T1000 (cell line): ENCODE measurements at regions not wholly inside any gene's neighbourhood (a gene's known extent, or its start where the extent isn't known, plus 50 kb on each side); places are given as distances from the start of the nearest gene placed in this dataset.

Source experiments
- DNase-seq: peaks from one replicate; lab custom pipeline; 2025; ENCODE audit warnings: mixed read lengths; lab: John Stamatoyannopoulos, UW

- DNase-seq: no peak
Observed at GRCh38 chr2:157933160-157933920, 57.2 kb upstream of the ACVR1 start.

GRCh38 chr2:157932480-157933159 lies 56.5 kb upstream of the ACVR1 start:
- DNase-seq: no peak

- DNase-seq: no peak
Observed at GRCh38 chr2:157931542-157931941, 55.4 kb upstream of the ACVR1 start.

GRCh38 chr2:157930728-157931127 lies 54.6 kb upstream of the ACVR1 start:
- DNase-seq: no peak

GRCh38 chr2:157929871-157930667 lies 53.9 kb upstream of the ACVR1 start:
- no peak for DNase-seq

- no peak for DNase-seq
Observed at GRCh38 chr2:157928372-157928771, 52.2 kb upstream of the ACVR1 start.

- DNase-seq: no peak
Observed at GRCh38 chr2:157927155-157927554, 51.0 kb upstream of the ACVR1 start.
